GM18907 (cell line): ENCODE measurements at regions not wholly inside any gene's neighbourhood (a gene's known extent, or its start where the extent isn't known, plus 50 kb on each side); places are given as distances from the start of the nearest gene placed in this dataset.

Source experiments
- ATAC-seq: cut with Tn5 transposase; IDR thresholded peaks from one replicate; pipeline ENCODE4 v1.9.1; 2021; ENCODE audit warnings: mild to moderate bottlenecking, moderate library complexity; ENCODE audit not compliant: unreplicated experiment

- no peak for ATAC-seq
Observed at GRCh38 chr2:65514555-65515195, 82.3 kb upstream of the SPRED2 start.

- no peak for ATAC-seq
Observed at GRCh38 chr2:65512783-65513182, 80.4 kb upstream of the SPRED2 start.

- no peak for ATAC-seq
Observed at GRCh38 chr2:65511306-65511705, 78.9 kb upstream of the SPRED2 start.

- ATAC-seq = no peak
Observed at GRCh38 chr2:65508225-65508624, 75.8 kb upstream of the SPRED2 start.

GRCh38 chr2:65507102-65508069 lies 75.0 kb upstream of the SPRED2 start:
- ATAC-seq = no peak

GRCh38 chr2:65504814-65505697 lies 72.7 kb upstream of the SPRED2 start:
- ATAC-seq = no peak

GRCh38 chr2:65504201-65504600 lies 71.8 kb upstream of the SPRED2 start:
- no peak for ATAC-seq

GRCh38 chr2:65503746-65504145 lies 71.3 kb upstream of the SPRED2 start:
- ATAC-seq = no peak

GRCh38 chr2:65501836-65502235 lies 69.4 kb upstream of the SPRED2 start:
- ATAC-seq = no peak

- no peak for ATAC-seq
Observed at GRCh38 chr2:65501074-65501473, 68.7 kb upstream of the SPRED2 start.

- no peak for ATAC-seq
Observed at GRCh38 chr2:65500310-65501040, 68.1 kb upstream of the SPRED2 start.

GRCh38 chr2:65499216-65499615 lies 66.8 kb upstream of the SPRED2 start:
- no peak for ATAC-seq

GRCh38 chr2:65498396-65498795 lies 66.0 kb upstream of the SPRED2 start:
- ATAC-seq = no peak

- ATAC-seq = no peak
Observed at GRCh38 chr2:65495251-65495877, 63.0 kb upstream of the SPRED2 start.

- no peak for ATAC-seq
Observed at GRCh38 chr2:65494078-65494477, 61.7 kb upstream of the SPRED2 start.

GRCh38 chr2:65491381-65491905 lies 59.0 kb upstream of the SPRED2 start:
- no peak for ATAC-seq

- ATAC-seq = no peak
Observed at GRCh38 chr2:65490222-65490621, 57.8 kb upstream of the SPRED2 start.

- ATAC-seq = no peak
Observed at GRCh38 chr2:65489269-65489668, 56.9 kb upstream of the SPRED2 start.

GRCh38 chr2:65488527-65488926 lies 56.1 kb upstream of the SPRED2 start:
- ATAC-seq = no peak

GRCh38 chr2:65487404-65487803 lies 55.0 kb upstream of the SPRED2 start:
- ATAC-seq = no peak
